ENCODE measurements at regions not wholly inside any gene's neighbourhood (a gene's known extent, or its start where the extent isn't known, plus 50 kb on each side); places are given as distances from the start of the nearest gene placed in this dataset.
"Not testable (repeated sequence)": the region's sequence is repeated elsewhere in the genome, so short reads cannot be mapped to it uniquely, and the experiment has no call there.

DNA sequence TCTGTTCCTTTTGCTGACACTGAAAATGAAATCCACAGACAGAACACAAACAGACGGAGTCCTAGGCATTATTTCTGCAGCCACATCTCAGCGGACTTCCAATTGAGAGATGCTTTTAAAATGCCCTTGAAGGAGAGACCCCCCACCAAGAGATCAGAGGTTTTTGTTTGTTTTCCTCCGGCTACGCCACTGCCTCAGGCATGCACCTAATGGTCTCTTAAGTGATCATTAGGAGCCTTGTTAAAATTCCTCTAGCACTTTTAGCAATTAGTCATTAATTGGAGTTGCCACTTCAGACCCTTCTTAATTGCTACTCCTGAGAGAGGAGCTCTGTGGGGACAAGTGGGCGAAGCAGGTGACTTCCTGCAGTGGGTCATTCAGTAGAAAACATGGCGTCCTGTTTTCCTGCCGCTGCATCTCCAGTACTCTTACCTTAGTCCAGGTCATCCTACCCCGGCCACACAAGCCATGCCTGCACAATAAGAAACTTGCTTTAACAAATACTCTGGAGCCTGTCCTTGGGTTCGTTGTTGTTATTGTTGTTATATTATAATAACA is 257.7 kb upstream of the CHAC2 start:
- Mint-ChIP-seq H3K27ac (no peak overlapping the region), H3K36me3 (ENCODE audit: low read depth) (no peaks in the 10 kb centered on the region), H3K9me3 (ENCODE audit: low read depth) (no peaks in the 10 kb centered on the region), H3K4me3 (no peak overlapping the region), H3K4me1 (no peaks in the 10 kb centered on the region), H3K27me3 (peaks cover under 1% of the 10 kb centered on the region)
- ATAC-seq: no peak
- intact Hi-C loops (cut with DNase I, micrococcal nuclease): no loop called here
- DNase-seq: no peak
- ChIA-PET CTCF (interaction anchor here (0.6 kb wide), 1 partner anchor 16 kb away, joined by 3 read pairs; no protein-coding TSS in a partner anchor), POLR2A (no interaction called here)

DNA sequence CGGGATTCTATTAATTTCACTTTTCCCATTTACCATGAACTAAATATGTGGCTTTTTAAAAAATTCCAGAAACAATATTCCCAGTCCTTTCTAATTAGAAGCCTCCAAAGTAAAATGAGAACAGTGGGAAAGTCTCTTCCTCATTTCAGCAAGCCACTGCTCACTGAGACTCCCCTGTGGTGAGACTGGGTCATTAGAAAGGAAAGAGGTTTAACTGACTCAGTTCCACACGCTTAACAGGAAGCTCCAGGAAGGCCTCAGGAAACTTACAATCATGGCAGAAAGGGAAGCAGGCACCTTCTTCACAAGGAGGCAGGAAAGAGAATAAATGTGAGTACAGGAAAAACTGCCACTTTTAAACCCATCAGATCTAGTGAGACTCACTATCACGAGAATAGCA is 258.9 kb upstream of the CHAC2 start:
- DNase-seq: no peak
- no peaks in the 10 kb centered on the region for H3K9me3 Mint-ChIP-seq (ENCODE audit: low read depth)
- intact Hi-C loops (cut with DNase I, micrococcal nuclease): no loop called here
- ATAC-seq: no peak
- H3K27ac Mint-ChIP-seq: no peak overlapping the region
- ChIA-PET CTCF (interaction anchor here (0.7 to 0.8 kb wide), 2 partner anchors 43 to 49 kb away, joined by 3 read pairs; no protein-coding TSS in a partner anchor), POLR2A (no interaction called here)
- no peaks in the 10 kb centered on the region for H3K36me3 Mint-ChIP-seq (ENCODE audit: low read depth)
- H3K4me3 Mint-ChIP-seq: no peak overlapping the region
- H3K27me3 Mint-ChIP-seq: peaks cover 2% of the 10 kb centered on the region
- H3K4me1 Mint-ChIP-seq: no peaks in the 10 kb centered on the region

DNA sequence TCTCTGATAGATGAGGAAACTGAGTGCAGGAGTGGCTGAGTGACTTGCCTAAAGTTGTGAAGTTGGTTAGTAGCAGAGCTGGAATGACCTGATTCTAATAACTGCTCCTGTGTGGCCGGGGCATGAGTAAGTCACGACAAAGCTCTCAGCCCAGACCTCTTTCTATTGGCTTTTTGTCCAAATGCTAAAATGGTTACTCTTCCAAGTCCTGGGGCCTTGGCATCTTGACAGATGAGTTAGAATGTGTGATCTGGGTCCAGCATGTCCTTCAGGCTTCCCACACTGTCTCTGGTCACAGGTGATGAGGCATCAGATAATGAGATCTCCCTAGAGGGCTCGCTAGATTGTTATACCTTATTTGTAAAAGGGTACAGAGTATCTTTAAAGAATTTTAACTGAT is 260.5 kb upstream of the CHAC2 start:
- H3K27me3 Mint-ChIP-seq; H3K36me3 Mint-ChIP-seq (ENCODE audit: low read depth); intact Hi-C loops (cut with DNase I, micrococcal nuclease); DNase-seq; H3K4me1 Mint-ChIP-seq; CTCF ChIA-PET; H3K27ac Mint-ChIP-seq; ATAC-seq; POLR2A ChIA-PET; H3K4me3 Mint-ChIP-seq; H3K9me3 Mint-ChIP-seq (ENCODE audit: low read depth): not testable (repeated sequence)

DNA sequence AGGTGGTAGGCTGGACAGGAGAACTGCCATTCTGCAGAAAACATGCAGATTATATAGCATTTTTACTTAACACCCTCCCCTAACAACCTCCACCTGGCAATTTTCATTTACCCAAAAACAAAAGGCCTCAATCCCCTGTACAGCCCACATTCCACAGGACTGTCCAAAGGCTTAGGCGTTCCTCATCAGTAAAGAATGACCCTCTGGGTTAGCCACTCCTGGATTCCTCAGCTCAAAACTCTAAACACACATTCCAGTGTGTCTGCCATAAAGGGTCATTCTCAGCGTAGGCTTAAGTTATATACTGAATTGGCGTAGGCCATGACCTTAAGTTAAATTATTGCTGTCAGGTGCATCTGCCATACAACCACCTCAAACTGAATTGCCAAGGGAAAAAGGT is 261.8 kb upstream of the CHAC2 start:
- DNase-seq (no peak), ATAC-seq (no peak)
- Mint-ChIP-seq H3K27me3 (peaks cover 4% of the 10 kb centered on the region), H3K4me1 (no peaks in the 10 kb centered on the region), H3K9me3 (ENCODE audit: low read depth) (no peaks in the 10 kb centered on the region), H3K4me3 (no peak overlapping the region), H3K36me3 (ENCODE audit: low read depth) (no peaks in the 10 kb centered on the region), H3K27ac (no peak overlapping the region)
- intact Hi-C loops (cut with DNase I, micrococcal nuclease): no loop called here
- ChIA-PET POLR2A (no interaction called here), CTCF (interaction anchor here (0.7 kb wide), 1 partner anchor 10 kb away, joined by 3 read pairs; no protein-coding TSS in a partner anchor)

DNA sequence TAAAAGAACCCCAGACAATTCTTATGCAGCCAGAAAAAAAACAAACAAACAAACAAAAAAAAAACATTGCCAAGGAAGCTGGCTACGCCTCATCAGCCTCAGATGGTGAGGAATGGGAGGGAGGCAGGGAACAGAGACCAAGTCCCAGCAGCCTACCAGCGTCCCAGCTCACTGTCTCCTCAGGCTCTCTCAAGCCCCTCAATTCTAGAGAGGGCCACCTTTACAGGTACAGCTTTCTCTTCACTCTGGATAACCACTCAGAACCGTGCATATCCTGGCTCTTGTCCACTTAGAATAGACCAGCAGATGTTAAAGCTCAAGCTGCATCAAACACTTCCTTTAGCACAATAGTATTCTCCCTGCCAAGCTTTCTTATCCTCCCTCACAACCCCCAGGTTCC is 263.1 kb upstream of the CHAC2 start:
- CTCF ChIA-PET: no interaction called here
- Mint-ChIP-seq H3K27ac (no peak overlapping the region), H3K9me3 (ENCODE audit: low read depth) (no peaks in the 10 kb centered on the region), H3K4me1 (no peaks in the 10 kb centered on the region), H3K36me3 (ENCODE audit: low read depth) (no peaks in the 10 kb centered on the region), H3K27me3 (peaks cover 4% of the 10 kb centered on the region), H3K4me3 (no peak overlapping the region)
- POLR2A ChIA-PET: no interaction called here
- DNase-seq (no peak), ATAC-seq (no peak)
- intact Hi-C loops (cut with DNase I, micrococcal nuclease): no loop called here

DNA sequence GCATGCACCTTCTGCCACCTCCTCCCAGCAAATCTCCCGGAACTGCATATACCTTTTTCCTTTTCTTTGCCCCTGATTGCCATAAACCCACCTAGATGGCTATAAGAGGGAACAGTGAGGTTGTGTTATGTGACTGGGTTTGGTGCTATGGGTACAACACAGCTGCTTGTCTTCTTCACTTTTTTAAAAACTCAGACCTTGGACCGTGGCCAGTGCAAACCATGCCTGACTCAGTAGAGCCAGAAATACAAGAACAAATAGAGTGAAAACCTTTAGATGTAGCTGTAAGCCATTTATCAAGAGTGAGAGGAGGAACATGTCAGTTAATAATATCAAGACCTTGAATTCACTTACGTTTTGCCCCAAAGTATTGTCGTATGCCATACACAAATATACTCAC is 267.4 kb upstream of the CHAC2 start:
- DNase-seq: no peak
- CTCF ChIA-PET: interaction anchor here (0.5 kb wide), 1 partner anchor 15 kb away, joined by 3 read pairs; no protein-coding TSS in a partner anchor
- Mint-ChIP-seq H3K4me3 (no peak overlapping the region), H3K9me3 (ENCODE audit: low read depth) (no peaks in the 10 kb centered on the region), H3K4me1 (no peaks in the 10 kb centered on the region), H3K27ac (no peak overlapping the region), H3K27me3 (peaks cover 4% of the 10 kb centered on the region), H3K36me3 (ENCODE audit: low read depth) (no peaks in the 10 kb centered on the region)
- no peak for ATAC-seq
- POLR2A ChIA-PET: no interaction called here
- intact Hi-C loops (cut with DNase I, micrococcal nuclease): no loop called here

DNA sequence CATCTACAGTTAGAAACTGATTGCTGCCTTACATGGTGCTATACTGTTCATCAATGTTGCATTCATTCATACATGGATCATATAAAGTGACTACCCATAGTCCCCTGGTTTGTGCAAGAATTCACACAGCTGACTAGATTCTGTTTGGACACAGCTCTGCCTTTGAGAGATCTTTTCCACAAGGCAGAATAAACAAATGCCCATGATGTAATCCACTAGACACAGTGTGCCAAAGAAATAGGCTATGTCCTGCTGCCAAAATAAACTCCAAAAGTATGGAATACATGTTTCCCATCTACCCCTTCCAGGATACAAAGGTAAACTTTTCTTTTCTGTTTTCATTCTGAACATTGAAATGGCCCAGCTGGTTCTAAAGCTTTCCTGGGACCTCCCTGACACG is 269.4 kb upstream of the CHAC2 start:
- POLR2A ChIA-PET: no interaction called here
- H3K4me3 Mint-ChIP-seq: no peak overlapping the region
- H3K4me1 Mint-ChIP-seq: no peaks in the 10 kb centered on the region
- ATAC-seq (no peak), DNase-seq (no peak)
- H3K27me3 Mint-ChIP-seq: peaks cover 2% of the 10 kb centered on the region
- H3K9me3 Mint-ChIP-seq (ENCODE audit: low read depth): no peaks in the 10 kb centered on the region
- CTCF ChIA-PET: no interaction called here
- H3K36me3 Mint-ChIP-seq (ENCODE audit: low read depth): no peaks in the 10 kb centered on the region
- H3K27ac Mint-ChIP-seq: no peak overlapping the region
- intact Hi-C loops (cut with DNase I, micrococcal nuclease): no loop called here

DNA sequence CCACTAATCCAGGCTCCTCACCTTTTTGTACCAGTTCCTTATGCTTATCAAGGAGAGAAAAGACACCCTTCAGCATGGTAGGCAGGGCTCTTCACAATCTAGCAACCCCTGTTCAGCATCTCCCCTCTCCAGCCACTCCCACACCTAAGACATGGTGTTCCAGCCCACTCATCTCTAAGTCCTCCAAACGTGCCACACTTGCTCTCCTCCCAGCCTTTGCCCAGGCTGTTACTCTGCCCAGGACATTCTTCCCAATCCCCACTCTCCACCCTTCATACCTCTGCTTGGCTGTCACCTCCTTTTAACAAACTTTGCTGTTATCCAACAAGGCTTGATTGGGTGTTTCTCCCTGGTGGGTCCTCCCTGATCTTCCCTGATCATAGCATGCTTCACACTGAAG is 270.6 kb upstream of the CHAC2 start:
- intact Hi-C loops (cut with DNase I, micrococcal nuclease): no loop called here
- Mint-ChIP-seq H3K4me1 (no peaks in the 10 kb centered on the region), H3K9me3 (ENCODE audit: low read depth) (no peaks in the 10 kb centered on the region), H3K27ac (no peak overlapping the region), H3K27me3 (peaks cover 1% of the 10 kb centered on the region), H3K36me3 (ENCODE audit: low read depth) (no peaks in the 10 kb centered on the region), H3K4me3 (no peak overlapping the region)
- ChIA-PET CTCF (no interaction called here), POLR2A (no interaction called here)
- DNase-seq (no peak), ATAC-seq (no peak)

DNA sequence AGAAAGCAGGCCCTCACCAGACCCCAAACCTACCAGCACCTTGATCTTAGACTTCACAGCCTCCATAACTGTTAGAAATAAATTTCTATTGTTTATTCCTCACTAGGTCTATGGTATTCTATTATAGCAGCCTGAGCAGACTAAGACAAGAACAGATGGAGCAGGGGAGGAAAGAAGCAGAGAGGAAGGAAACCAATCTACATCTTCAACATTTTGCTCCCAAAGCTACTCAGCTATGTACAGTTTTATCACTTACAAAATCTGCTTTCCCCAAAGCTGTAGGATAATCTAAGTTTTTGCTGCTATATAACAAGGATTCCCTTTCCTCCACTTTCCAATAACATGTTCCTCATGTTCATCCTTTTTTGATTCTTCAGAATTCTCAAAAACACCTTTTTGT is 274.4 kb upstream of the CHAC2 start:
- no peak overlapping the region for H3K27ac Mint-ChIP-seq
- no peak overlapping the region for H3K4me3 Mint-ChIP-seq
- H3K4me1 Mint-ChIP-seq: no peaks in the 10 kb centered on the region
- intact Hi-C loops (cut with DNase I, micrococcal nuclease): no loop called here
- H3K36me3 Mint-ChIP-seq (ENCODE audit: low read depth): no peaks in the 10 kb centered on the region
- ATAC-seq (no peak), DNase-seq (no peak)
- H3K9me3 Mint-ChIP-seq (ENCODE audit: low read depth): no peaks in the 10 kb centered on the region
- H3K27me3 Mint-ChIP-seq: peaks cover 6% of the 10 kb centered on the region
- CTCF ChIA-PET: interaction anchor here (0.8 kb wide), 1 partner anchor 15 kb away, joined by 3 read pairs; no protein-coding TSS in a partner anchor
- POLR2A ChIA-PET: interaction anchor here (0.6 kb wide), 1 partner anchor 1005 kb away, joined by 3 read pairs; no protein-coding TSS in a partner anchor

DNA sequence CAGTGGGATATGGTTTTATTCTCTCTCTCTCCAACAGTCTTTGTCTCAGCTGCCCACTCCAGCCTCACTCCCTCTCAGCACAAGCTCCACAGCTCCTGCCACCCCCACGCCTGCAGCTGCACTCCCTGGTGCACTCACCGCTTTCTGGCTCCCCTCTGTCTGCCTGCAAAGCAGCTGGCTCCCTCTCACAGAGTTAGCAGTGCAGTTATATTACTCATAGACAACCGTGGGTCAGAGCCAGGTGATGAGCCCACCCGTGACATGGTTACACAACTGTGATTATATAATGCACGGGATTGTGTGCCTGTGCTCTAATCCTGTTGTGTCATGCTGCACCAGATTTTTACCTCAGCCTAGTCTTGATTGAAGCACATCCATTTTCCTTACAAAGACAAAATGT is 276.9 kb upstream of the CHAC2 start:
- ATAC-seq: no peak
- H3K9me3 Mint-ChIP-seq (ENCODE audit: low read depth): no peaks in the 10 kb centered on the region
- DNase-seq: no peak
- POLR2A ChIA-PET: no interaction called here
- CTCF ChIA-PET: interaction anchor here (0.7 kb wide), 1 partner anchor 443 kb away, joined by 3 read pairs; no protein-coding TSS in a partner anchor
- no peaks in the 10 kb centered on the region for H3K36me3 Mint-ChIP-seq (ENCODE audit: low read depth)
- no peak overlapping the region for H3K4me3 Mint-ChIP-seq
- no peaks in the 10 kb centered on the region for H3K4me1 Mint-ChIP-seq
- H3K27me3 Mint-ChIP-seq: peaks cover 6% of the 10 kb centered on the region
- H3K27ac Mint-ChIP-seq: no peak overlapping the region
- intact Hi-C loops (cut with DNase I, micrococcal nuclease): no loop called here

DNA sequence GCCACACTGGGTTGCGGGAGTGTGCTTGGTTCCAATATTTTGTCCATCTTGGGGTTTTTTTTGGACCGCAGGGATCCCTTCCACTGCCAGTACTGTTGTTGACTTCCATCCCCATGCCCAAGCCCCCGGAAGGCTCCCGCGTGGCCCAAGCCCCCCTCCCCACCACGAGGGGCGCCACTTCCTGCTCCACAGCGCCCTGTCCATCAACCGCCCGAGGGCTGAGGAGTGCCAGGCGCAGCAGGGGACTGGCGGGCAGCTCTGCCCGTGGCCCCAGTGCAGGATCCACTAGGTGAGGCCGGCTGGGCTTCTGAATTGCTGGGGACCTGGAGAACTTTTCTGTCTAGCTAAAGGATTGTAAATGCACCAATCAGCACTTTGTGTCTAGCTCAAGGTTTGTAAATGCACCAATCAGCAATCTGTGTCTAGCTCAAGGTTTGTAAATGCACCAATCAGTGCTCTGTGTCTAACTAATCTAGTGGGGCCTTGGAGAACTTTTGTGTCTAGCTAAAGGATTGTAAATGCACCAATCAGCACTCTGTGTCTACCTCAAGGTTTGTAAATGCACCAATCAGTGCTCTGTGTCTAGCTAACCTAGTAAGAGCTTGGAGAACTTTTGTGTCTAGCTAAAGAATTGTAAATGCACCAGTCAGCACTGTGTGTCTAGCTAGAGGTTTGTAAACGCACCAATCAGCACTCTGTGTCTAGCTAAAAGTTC is 281.3 kb upstream of the CHAC2 start:
- H3K27ac Mint-ChIP-seq; H3K27me3 Mint-ChIP-seq; H3K4me1 Mint-ChIP-seq; H3K4me3 Mint-ChIP-seq; ATAC-seq; intact Hi-C loops (cut with DNase I, micrococcal nuclease); POLR2A ChIA-PET; CTCF ChIA-PET; DNase-seq; H3K9me3 Mint-ChIP-seq (ENCODE audit: low read depth); H3K36me3 Mint-ChIP-seq (ENCODE audit: low read depth): not testable (repeated sequence)

DNA sequence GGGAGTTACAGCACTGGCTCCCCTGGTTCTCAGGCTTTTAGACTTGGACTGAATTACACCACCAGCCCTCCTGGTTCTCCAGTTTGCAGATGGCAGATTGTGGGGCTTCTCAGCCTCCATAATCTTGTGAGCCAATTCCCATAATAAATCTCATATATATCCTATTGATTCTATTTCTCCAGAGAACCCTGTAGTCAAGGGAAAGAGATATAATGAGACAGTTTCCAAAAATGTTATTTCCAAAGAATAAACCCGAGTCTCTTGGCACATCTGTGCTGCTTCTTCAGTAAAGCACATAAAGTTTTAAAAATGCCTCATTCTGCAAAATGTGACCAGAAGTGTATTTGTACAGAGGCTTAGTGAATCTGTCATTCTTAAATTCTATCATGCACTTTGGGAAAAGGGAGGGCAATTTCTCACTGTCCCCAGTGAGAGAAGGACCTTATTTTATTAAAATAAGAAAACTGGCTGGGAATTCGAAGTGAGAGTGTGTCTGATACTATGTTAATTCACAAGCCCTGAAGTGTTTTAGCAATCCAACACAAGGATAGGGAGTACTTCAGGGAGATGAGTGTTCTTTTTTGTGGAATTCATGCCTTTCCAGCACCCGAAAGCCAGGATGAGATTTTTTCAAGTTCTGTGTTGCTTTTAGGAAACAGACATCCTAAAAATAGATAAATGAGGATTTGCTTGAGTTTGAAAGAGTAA is 282.4 kb upstream of the CHAC2 start:
- Mint-ChIP-seq H3K27me3 (peaks cover 3% of the 10 kb centered on the region), H3K9me3 (ENCODE audit: low read depth) (peaks cover 3% of the 10 kb centered on the region), H3K4me3 (no peak overlapping the region), H3K27ac (no peak overlapping the region), H3K4me1 (no peaks in the 10 kb centered on the region), H3K36me3 (ENCODE audit: low read depth) (no peaks in the 10 kb centered on the region)
- POLR2A ChIA-PET: no interaction called here
- ATAC-seq (no peak), DNase-seq (no peak)
- intact Hi-C loops (cut with DNase I, micrococcal nuclease): no loop called here
- CTCF ChIA-PET: no interaction called here

Data from activated CD4-positive, alpha-beta T cell treated with anti-CD3 and anti-CD28 coated beads for 36 hours (primary cell).